ENCODE measurements at regions not wholly inside any gene's neighbourhood (a gene's known extent, or its start where the extent isn't known, plus 50 kb on each side); places are given as distances from the start of the nearest gene placed in this dataset.
"Not testable (repeated sequence)": the region's sequence is repeated elsewhere in the genome, so short reads cannot be mapped to it uniquely, and the experiment has no call there.

- no peak for DNase-seq
Observed at GRCh38 chr6:110558575-110558974, 82.2 kb upstream of the SLC22A16 start.

DNA sequence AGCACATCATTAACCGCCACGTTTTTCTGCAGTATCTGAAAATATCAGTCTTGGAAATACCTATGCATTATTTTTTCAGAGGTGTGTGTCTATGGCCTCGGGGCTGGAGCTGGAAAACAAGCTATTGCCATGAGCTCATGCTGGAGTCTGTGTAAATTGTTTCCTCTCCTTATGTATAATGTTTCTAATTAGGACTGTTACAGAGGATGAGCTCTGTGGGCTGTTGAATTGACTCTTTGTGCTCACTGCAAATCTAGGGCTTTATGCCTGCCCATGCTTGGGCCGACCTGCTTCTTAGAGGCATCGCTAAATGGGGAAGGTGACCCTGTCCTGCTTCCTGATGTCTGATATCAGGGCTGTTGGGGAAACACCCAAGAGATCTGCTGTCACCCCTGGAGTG, 80.8 kb upstream of the SLC22A16 start:
- no peak for DNase-seq

DNA sequence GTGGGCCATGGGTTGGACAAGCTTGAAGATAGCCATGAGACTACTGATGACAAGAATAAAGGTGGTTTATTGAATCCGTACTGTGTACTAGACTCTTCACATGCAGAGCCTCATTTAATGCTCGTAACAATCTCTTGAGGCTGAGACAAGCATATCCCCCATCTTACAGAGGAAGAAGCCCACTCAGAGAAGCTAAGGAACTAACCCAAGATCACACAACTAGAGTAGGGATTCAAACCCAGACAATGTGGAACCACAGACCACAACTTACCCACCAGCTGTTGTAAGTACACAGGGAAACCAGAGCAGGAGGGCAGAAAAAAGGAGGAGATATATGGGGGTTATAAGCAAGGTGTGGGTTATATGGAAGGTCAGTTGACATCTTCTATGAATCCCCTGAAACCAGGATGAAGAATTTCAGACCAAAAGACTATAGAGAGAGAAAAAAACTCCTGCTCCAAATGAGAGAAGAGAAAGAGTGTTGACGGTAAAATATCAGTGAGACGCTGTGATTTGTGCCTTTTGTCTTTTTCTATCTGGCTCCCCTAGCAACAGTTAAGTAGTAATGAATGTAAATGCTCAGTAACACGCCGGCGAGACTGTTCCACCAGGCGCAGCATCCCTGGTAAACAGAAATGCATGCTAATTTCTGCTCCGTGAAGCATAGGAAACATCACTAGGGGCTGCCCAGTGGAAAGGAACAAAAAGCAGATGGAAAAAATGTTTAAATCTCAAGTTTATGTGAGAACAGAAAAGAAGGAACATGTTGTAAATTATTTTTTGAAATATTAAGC, 80.1 kb upstream of the SLC22A16 start:
- no peak for DNase-seq

DNA sequence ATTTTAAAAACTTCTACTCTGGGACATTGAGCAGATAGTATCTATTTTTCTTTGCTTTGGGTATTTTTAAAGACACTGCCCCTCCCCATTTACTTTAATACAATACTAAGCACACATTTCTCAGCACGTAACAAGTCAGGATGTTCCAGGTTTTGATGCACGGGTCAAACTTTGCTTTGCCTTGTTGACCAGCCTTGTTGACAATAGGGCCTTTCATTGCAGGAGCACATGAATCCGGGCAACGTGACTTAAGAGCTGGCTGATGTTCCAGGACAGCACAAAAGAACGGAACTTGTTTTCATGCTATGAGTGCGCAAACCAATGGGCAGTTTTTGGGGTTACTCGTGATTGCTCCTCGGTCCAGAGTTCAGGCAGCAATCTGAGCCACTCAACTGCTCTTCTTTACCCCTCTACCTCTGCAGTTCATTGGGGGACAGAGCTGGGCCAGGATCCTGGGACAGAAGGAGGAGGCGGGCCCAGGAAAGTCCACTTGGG, 78.6 kb upstream of the SLC22A16 start:
- no peak for DNase-seq

DNA sequence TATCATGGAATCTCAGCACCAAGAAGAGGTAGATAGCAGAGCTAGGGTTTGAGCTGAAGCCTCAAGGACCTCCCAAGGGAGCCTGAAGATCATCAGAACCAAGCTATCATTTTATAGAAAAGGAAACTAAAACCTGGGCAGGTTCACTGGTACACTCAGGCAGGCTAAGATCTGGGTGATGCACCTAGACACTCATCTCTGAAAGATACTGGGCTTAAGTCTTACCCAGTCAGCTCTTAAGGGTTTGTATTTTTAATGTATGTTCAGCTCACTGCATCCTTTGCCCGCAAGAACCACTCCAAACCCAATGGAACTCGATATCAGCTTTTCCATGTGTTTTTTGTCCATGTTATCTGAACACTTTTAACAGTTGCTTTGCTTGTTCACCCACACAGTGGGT, 78.0 kb upstream of the SLC22A16 start:
- DNase-seq = no peak

GRCh38 chr6:110552901-110553641, 76.7 kb upstream of the SLC22A16 start:
- no peak for DNase-seq

DNA sequence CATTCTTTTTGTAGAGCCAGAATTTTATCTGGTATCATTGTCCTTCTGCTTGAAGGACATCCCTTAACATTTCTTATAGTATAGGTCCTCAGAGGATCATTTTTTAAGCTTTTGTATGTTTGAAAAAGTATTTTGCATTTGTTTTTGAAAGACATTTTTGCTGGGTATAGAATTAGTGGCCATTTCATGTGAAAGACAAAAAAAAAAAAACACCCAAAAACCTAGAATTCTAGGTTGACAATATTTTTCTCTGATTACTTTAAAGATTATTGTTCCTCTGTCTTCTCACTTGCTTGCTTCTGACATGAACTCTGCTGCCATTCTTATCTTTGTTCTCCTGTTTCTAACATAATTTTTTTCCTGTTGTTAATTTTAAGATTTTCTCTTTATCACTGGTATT, 75.7 kb upstream of the SLC22A16 start:
- no peak for DNase-seq

DNA sequence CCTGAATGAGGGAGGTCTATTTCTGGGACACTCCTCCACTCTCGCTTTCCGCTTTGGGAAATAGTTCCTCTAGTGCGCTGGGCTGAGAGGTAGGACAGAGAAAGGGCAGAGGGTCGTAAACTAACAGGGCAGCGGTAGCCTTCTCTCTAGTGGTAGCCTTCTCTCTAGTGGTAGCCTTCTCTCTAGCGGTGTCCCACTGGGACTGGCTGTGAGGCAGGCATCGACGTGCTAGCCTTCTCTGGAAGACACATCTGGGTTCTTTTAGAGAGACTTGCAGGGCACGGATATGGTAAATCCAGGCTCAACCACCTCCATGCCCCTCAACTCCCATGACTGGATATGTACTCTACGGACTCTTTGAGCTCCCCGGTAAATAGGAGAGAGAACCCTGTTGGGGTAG, 74.7 kb upstream of the SLC22A16 start:
- DNase-seq = no peak

GRCh38 chr6:110550353-110550752, 73.9 kb upstream of the SLC22A16 start:
- DNase-seq = no peak

GRCh38 chr6:110549277-110549676, 72.9 kb upstream of the SLC22A16 start:
- DNase-seq = no peak

DNA sequence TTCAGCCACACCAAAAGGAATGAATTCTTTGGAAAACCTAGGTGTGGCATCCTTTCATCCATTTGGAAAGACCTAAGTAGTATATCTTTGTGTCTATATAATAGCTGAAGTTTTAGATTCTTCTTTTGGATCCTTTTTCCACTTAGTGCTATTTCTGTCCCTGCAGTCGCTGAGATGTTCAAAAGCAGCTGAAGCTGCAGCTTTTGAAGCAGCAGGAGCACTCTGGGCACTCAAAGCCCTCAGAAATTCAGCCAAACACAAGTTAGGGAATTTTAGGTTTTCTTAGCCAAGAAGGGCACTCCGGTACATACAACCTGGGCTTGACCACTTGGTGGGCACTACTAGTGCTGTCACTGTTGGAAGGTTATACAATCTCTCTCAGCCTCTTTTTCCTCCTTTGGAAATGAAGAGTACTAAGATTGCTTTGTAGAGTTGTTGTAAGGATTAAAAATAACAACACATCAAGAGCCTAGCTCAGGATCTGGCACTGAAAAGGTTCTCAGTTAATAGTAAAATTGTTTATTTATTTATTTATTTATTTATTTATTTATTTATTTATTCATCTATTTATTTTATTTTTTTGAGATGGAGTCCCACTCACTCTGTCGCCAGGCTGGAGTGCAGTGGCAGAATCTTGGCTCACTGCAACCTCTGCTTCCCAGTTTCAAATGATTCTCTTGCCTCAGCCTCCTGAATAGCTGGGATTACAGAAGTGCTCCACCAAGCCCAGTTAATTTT, 71.9 kb upstream of the SLC22A16 start:
- no peak for DNase-seq

- DNase-seq = no peak
Observed at GRCh38 chr6:110547266-110547964, 71.0 kb upstream of the SLC22A16 start.

DNA sequence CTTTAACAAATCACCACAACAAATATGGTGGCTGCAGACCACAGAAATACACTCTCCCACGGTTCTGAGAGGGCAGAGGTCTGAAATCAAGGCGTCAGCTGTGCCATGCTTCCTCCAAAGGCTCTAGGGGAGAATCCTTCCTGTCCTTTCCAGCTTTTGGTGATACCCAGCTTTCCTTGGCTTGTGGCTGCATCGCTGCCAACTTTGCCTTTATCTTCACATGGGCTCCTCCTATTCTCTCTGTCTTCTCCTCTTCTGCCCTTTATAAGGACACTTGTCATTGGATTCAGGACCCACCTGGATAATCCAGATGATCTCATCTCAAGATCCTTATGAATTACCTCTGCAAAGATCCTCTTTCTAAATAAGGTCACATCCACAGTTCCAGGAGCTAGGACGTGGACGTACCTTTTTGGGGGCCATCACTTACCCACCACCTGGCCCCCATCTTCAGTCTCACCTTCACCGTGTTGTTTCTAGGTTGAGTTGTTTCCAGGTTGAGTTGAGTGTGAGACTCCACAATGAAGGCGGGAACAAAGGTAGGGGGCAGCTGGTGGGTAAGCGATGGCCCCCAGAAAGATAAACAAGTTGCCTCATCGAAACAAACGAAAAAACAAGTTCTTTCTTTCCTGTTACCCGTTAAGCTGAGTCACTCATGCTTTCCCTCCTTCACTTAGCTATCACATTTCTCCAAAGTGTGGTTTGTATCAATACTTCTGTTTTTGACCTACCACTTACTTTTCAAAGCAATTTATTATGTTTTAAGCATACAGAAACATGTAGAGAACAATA, 68.9 kb upstream of the SLC22A16 start:
- DNase-seq = no peak

- DNase-seq = no peak
Observed at GRCh38 chr6:110544472-110544871, 68.1 kb upstream of the SLC22A16 start.

- no peak for DNase-seq
Observed at GRCh38 chr6:110543106-110543505, 66.7 kb upstream of the SLC22A16 start.

DNA sequence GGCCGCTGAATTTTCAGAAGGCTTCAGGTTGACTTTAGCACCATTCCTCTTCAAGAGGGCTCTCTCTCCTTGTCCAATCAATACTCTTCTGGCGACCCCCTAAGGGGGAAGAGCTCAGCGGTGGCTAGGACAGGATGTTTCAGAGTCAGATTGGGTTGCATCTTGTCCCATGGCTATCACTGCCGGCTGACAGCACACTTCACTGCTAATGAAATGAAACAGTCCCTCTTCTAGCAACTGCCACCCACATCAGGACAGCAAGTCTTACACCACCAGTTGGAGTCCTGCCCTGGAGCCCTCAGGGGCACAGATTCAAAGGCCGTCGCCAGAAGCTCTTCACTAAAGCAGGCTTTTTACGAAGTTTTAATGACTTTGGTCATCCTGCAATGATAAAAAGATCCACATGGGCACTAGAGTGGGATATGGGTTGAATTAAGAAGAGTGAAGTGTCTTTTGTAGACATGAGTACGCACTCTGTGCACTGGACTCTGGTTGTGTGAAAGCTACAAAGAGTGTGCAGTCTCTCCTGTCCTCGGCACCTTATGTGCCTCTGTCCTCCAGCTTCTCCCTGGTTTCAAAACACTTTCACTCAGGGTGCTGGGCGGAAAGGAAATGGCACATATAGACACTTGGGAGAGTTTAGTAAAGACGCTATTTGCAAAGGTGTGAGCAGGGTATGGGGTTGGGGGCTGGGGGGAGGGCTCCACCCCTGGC, 66.1 kb upstream of the SLC22A16 start:
- DNase-seq = no peak

- DNase-seq = no peak
Observed at GRCh38 chr6:110541701-110542309, 65.4 kb upstream of the SLC22A16 start.

DNA sequence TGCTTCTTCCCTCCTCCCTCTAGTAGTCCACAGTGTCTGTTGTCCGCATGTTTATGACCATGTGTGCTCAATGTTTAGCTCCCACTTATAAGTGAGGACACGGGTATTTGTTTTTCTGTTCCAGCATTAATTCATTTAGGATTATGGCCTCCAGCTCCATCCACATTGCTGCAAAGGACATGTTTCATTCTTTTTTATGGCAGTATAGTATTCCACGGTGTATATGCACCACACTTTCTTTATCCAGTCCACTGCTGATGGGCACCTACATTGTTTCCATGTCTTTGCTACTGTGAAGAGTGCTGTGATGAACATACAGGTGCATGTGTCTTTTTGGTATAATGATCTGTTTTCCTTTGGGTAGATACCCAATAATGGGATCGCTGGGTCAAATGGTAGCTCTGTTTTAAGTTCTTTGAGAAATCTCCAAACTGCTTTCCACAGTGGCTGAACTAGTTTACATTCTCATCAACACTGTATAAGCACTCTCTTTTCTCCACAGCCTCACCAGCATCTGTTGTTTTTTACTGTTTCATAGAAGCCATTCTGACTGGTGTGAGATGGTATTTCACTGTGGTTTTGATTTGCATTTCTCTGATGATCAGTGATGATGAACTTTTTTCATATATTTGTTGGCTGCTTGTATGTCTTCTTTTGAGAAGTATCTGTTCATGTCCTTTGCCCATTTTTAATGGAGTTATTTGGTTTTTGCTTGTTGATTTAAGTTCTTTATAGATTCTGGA, 63.0 kb upstream of the SLC22A16 start:
- not testable (repeated sequence) for DNase-seq

- no peak for DNase-seq
Observed at GRCh38 chr6:110538416-110539160, 62.2 kb upstream of the SLC22A16 start.
